IPS-NIHi7 (cell line): ENCODE measurements at regions not wholly inside any gene's neighbourhood (a gene's known extent, or its start where the extent isn't known, plus 50 kb on each side); places are given as distances from the start of the nearest gene placed in this dataset.

Experiments used
- DNase-seq: peaks from one replicate; pipeline ENCODE4 v3.0.0; 2012; ENCODE audit warnings: mixed read lengths; ENCODE audit errors: extremely low spot score

DNA sequence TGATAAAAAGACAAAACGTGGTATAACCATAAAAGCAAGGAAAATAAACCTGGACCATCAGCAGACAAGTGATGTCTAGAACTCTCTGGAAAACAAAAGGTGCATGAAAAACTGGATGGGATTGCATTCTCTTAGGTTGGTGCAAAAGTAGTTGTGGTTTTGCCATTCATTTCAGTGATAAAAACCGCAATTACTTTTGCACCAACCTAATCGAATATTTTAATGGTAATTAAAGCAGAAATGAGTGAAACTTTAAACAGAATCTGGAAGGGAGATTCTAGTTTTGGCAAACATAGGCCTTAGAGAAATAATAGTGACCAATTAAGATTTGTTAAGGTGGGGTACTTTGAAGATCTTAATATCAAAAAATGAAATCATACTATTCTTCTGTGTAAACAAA is 800.8 kb upstream of the GYPC start:
- DNase-seq: no peak

- DNase-seq: no peak
These were observed 797.8 kb upstream of the GYPC start for GRCh38 chr2:125857971-125858794.

- DNase-seq: no peak
These were observed 794.5 kb upstream of the GYPC start for GRCh38 chr2:125861461-125861860.

DNA sequence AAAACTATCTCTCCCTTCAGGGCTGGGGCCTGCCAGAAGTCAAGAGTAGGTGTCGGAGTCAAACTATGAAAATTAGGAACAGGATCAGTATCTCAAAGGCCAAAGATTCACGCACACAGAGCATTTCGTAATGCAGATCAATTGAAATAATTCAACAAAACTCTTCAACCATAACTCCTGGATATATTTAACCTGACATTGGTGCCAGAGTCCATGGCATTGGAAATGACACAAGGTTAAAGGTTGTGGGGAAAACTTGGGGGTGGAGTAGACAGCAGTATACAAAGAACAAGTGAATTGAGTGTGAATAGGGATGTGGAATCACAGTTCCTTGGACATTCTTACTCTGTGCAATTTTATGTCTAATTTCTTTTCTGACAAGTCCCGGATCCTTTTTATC is 788.0 kb upstream of the GYPC start:
- DNase-seq: no peak

GRCh38 chr2:125870264-125870663 is 785.7 kb upstream of the GYPC start:
- no peak for DNase-seq

GRCh38 chr2:125870746-125871145 is 785.2 kb upstream of the GYPC start:
- no peak for DNase-seq

DNA sequence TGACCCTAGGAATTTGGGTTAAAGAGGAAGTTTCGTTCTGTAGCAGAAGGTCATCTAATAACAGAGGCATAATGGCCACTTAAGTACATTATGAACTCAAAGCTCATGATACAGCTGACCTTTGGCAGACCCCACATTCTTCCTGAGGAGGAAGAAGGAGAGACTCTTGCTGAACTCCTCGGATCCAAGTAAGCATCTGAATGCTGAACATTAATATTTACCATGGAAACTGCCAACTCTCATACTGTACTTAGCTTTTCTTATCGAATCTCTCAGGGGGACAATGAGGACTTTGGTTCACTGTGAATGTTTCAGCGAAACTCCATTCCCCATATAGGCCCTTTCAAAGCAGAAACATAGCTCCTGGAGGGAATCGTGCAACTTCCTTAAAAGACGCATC is 781.4 kb upstream of the GYPC start:
- no peak for DNase-seq

DNA sequence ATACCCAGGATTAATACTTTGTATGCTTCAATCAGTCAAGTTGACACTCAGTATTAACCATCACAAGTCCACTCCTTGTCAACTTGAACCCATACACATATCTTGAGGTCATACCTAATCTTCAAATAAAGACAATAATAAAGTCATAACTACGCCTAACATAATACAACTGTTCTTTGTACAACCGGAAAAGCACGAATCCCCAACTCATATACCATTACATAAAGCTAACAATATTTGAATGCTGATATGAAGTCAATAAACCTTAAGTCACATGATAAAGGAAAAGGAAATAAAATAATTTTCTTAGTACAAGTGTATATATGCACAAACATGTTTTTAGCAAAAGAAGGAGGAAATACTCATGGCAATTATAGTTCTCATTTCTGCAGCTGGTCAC is 770.6 kb upstream of the GYPC start:
- DNase-seq: no peak

DNA sequence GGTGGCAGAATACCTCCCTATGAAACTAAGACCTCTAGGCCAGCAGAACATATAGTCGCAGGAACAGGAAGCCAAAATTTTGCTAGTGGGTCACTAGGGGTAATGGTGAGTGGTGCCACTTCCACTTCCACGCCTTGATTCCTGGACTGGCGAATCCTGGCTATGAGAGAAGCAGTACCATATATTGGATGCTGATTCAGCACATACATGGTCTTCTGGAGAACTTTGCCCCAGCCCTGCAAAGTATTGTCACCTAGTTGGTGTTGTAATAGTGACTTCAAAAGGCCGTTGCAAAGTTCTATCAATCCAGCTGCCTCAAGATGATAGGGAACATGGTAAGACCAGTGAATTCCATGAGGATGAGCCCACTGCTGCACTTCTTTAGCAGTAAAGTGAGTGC is 769.8 kb upstream of the GYPC start:
- no peak for DNase-seq

DNA sequence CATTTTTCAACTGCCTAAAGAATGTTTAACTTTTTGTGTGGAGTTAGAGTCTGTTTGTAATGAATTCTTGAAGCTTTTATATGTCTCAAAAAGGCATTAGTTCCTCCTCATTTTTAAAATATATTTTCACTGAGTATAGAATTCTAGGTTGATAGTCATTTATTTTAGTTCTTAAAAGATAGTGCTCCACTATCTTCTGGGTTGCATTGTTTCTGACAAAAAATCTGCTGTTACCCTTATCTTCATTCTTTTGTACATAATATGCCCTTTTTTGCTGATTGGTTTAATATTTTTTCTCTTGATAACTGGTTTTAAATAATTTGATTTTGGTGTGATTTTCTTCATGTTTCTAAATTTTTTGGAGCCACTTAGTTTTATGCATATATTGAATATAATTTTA is 754.7 kb upstream of the GYPC start:
- no peak for DNase-seq

DNA sequence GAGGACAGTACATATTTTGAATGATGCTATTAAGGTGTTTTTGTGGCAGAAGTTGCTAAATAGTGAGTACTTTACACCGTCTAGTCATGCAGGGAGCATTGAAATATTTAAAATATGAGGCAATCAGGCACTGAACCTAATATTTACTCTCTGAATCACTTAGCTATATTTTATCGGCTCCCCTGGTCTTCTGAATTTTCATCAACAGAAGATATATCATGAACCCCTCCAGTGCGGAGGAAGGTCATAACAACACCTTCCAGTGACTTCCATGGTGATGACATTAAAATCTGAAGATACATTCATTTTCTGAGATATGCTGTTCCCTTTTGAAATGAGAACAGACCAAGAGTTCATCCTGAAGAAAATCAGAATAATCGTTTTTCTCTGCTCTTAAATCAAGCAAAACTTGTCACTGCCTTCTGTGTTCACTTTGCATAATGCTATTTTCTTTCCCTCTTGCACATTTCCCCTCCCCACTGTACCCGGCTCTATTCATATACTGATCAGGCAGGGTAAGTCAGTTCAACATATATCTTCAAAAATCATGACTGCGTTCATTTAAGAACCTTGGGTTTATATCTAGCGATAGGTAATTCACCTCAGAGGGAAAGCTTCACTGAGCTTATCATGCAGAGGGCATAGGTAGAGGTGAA is 729.9 kb upstream of the GYPC start:
- no peak for DNase-seq

GRCh38 chr2:125935559-125935958 is 720.4 kb upstream of the GYPC start:
- no peak for DNase-seq

- no peak for DNase-seq
These were observed 713.2 kb upstream of the GYPC start for GRCh38 chr2:125942585-125943424.

DNA sequence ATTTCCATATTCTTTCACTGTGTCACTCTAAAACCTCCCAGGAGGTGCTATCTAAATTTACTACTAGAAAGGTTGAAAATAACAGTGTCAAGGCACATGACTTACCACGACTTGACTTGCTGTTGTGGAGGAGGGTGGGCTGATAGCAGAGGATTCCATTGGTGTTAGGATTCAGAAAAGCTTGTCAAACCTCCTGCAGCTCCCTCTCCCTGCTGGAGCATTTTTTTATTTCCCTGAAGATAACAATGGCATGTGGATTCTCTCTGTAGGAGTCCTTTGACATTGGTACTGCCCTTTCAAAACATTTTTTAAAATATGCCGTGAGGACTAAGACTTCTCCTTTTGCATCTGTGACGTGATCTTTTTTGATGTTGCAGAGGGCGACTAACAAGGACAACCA is 696.9 kb upstream of the GYPC start:
- peak; percentile 15 for DNase-seq

DNA sequence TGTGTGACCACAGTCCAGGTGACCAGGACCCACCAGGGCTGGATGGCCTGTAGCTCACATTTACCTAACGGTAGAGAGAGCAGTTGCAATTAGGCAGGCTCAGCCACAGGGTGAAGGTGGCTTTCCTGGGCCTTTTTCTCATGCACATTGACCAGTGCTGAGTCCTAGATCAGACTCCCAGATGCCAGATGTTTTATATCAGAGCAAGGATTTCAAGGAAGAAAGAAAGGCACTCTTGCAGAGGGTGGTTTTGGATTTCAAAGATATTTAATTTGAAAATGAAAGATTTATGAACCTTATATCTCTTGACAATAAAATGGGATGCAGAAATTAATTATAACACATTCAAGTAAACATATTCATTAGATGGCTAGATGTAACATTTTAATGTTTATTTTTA is 694.2 kb upstream of the GYPC start:
- DNase-seq: no peak

DNA sequence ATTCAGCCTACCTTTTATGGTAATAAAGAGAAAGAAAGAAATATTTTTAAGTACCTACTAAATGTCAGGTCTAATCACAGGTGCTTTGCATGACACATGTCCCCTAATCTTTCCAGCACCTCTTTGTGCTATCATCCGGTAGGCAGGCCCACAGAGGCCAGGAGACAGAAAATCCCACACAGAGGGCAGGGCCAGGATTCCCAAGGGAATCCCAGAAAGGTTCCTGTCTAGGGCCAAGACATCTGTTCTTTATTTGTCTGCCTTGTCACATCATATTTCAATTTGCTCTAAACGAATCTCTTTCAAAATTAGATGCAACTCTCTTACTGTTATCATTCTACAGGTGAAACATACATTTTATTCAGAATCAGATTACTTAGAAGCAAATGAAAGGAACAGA is 676.1 kb upstream of the GYPC start:
- no peak for DNase-seq

- no peak for DNase-seq
These were observed 672.6 kb upstream of the GYPC start for GRCh38 chr2:125983364-125983763.

DNA sequence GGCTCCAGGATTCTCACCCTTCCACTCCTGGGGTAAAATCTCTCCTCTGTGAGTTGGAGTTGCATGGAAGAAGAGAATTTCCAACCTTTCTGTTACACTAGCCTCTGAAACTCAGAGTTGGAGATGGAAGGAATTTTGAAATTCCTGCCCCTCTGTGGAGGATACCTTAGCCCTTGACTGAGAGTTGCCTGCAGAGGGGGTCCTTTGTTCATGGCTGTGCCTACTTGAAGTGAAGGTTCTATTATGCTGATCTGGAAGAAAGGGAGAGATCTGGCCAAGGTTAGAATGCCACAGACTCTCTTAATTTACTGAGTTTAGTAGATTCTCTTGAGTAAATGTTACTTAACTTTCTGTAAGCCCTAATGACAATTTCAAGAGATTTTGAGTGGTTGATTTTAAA is 626.6 kb upstream of the GYPC start:
- peak; percentile 31 for DNase-seq

DNA sequence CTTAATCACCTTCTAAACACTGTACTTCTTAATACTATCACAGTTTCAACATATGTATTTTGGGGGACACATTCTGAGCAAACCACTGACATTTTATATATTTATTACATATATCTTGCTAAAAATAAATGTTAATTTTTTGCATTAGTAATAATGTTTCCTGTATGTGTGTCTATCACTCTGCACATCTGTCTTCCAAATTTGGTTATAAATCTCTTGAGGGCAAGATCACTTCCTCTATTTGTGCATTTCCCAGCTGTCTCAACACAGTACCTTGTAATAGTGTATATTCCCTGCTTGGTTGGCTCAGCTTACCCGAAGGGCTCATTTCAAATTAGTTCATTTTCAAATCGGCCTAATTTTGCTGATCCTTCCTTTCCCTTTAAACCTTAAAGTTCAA is 617.1 kb upstream of the GYPC start:
- DNase-seq: no peak

- DNase-seq: no peak
These were observed 614.4 kb upstream of the GYPC start for GRCh38 chr2:126041391-126042047.

DNA sequence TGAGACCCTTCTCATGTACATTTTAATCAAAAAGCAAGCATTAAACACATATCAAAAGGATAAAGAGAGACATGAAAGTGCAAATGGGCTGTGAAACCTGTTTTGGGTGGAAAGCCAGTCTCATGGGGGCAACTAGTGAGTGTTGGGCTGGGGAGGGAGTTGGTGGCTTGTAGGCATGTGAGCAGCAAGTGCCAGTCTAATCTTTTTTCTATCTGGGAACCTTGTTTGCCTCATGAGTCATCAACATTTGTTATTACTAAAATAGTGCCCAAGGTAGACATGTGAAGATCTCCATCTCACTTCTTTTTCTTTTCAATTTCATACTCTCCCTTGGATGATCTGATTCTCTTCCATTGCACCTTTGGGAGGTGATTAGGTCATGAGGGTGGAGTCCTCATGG is 613.9 kb upstream of the GYPC start:
- no peak for DNase-seq

GRCh38 chr2:126048719-126049118 is 607.2 kb upstream of the GYPC start:
- no peak for DNase-seq
